Bronchial epithelial cell (primary cell): ENCODE measurements at regions not wholly inside any gene's neighbourhood (a gene's known extent, or its start where the extent isn't known, plus 50 kb on each side); places are given as distances from the start of the nearest gene placed in this dataset.
"Not testable (repeated sequence)": the region's sequence is repeated elsewhere in the genome, so short reads cannot be mapped to it uniquely, and the experiment has no call there.

Experiments used
- DNase-seq: peaks from one replicate; pipeline ENCODE4 v3.0.0-alpha.2; 2010; ENCODE audit warnings: low read depth
- FAIRE-seq: peaks from 2 replicates; lab custom pipeline; 2011; peaks lifted over from hg19 to GRCh38; lab: Jason Lieb, UNC
- H3K27me3 ChIP-seq: 2 replicates; pipeline ENCODE4 v1.5.1; 2011; ENCODE audit warnings: low read length; ENCODE audit not compliant: control insufficient read depth, insufficient read depth
- H3K36me3 ChIP-seq: 2 replicates; pipeline ENCODE4 v1.5.1; 2011; ENCODE audit warnings: low read length; ENCODE audit not compliant: control insufficient read depth, insufficient read depth
- H3K4me3 ChIP-seq: 2 replicates; pipeline ENCODE4 v1.5.1; 2011; ENCODE audit warnings: mild to moderate bottlenecking, low read depth, low read length, control low read depth
- TF ChIP-seq, protein P1 (sequence below): IDR thresholded peaks from 2 replicates; pipeline ENCODE4 v1.5.1; 2011; ENCODE audit warnings: mild to moderate bottlenecking, moderate library complexity, low read length, control low read depth, inconsistent platforms; ENCODE audit not compliant: insufficient read depth, severe bottlenecking

DNA sequence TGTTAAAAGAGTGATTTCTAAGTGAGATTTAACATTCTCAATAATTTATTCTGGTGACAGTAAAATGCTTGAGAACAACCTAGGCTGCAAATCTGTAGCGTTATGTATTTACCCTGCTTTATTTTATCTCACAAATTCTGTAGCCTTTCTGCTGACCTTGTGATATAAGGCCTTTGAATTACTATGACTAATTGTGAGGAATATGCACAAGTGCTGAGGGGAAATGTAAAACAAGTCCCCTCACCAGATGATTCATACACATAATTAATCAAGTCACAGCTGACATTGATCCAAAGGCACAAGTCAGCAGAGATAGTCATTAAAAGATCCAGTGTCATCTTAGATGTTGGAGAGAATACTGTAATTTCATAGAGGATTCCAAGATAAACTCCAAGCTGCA lies 992.7 kb upstream of the USP15 start:
- DNase-seq (peak; percentile 44), FAIRE-seq (no peak)
- H3K4me3 ChIP-seq: no peak overlapping the region
- H3K36me3 ChIP-seq: no peaks in the 10 kb centered on the region
- no peaks in the 10 kb centered on the region for H3K27me3 ChIP-seq
- TF ChIP-seq, protein P1, sequence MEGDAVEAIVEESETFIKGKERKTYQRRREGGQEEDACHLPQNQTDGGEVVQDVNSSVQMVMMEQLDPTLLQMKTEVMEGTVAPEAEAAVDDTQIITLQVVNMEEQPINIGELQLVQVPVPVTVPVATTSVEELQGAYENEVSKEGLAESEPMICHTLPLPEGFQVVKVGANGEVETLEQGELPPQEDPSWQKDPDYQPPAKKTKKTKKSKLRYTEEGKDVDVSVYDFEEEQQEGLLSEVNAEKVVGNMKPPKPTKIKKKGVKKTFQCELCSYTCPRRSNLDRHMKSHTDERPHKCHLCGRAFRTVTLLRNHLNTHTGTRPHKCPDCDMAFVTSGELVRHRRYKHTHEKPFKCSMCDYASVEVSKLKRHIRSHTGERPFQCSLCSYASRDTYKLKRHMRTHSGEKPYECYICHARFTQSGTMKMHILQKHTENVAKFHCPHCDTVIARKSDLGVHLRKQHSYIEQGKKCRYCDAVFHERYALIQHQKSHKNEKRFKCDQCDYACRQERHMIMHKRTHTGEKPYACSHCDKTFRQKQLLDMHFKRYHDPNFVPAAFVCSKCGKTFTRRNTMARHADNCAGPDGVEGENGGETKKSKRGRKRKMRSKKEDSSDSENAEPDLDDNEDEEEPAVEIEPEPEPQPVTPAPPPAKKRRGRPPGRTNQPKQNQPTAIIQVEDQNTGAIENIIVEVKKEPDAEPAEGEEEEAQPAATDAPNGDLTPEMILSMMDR: no peak

DNA sequence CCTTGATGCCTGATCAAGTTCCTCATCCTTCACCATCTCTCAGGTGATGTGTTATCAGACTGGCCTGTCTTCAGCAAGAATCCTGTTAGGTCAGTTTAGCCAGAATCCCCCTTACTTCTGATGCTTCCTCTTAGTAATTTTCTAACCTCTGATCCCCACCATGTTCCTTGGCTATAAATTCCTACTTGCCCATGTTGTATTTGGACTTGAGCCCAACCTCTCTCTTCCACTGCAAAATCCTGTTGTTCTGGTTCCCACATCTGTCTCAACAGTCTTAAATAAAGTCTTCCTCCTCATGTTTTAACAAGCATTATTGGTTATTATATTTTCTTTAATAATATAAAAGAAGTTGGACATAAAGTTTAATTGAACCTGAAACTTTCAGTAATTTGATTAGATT lies 987.8 kb upstream of the USP15 start:
- H3K4me3 ChIP-seq: no peak overlapping the region
- TF ChIP-seq, protein P1: no peak
- DNase-seq (peak; percentile 68), FAIRE-seq (no peak)
- no peaks in the 10 kb centered on the region for H3K36me3 ChIP-seq
- no peaks in the 10 kb centered on the region for H3K27me3 ChIP-seq

DNA sequence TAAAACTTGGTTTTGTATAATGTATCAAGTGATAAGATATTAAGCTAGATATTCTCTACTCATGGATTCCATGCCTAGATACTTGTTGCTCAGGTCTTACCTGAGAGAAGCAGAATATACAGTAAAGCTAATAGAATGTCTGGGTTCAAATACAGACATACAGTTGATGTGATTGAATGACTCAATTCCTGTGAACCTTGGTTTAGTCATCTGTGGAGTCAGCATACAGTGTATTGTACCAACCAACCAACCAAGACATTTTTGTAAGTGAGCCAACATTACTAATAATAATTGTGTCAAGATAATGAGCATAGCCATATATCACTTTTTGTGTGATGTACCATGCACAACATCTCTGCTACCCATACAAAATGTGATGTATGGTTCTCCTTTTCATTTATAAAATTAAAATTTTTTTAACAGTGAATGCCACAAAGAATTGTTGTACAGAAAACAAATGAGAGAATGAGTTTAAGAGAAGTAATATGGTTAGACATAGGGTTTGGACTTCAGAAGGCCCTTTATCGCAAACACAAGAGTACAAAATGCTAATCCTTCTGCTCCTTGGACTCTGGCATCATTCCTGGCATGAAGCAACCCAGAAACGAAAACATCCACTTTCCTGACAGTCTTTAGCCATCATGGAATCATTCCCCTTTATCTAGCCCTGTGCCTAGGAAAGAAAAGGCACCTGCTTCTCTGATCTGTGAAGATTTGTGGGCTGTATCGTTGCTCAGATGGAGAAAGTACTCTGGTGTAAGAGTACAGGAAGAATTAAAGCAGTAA lies 977.2 kb upstream of the USP15 start:
- Histone ChIP-seq H3K27me3 (no peaks in the 10 kb centered on the region), H3K4me3 (no peak overlapping the region), H3K36me3 (no peaks in the 10 kb centered on the region)
- no peak for FAIRE-seq
- DNase-seq: peak; percentile 99
- TF ChIP-seq, protein P1: no peak

DNA sequence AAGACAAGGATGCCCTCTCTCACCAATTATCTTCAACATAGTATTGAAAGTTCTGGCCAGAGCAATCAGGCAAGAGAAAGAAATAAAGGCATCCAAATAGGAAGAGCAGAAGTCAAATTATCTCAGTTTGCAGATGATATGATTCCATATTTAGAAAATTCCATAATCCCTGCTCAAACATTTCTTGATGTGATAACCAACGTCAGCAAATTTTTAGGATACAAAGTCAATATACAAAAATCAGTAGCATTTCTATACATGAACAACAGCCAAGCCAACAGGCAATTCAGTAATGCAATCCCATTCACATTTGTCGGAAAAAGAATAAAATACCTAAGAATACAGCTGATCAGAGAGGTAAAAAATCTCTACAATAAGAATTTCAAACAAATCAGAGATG lies 969.7 kb upstream of the USP15 start:
- FAIRE-seq: no peak
- no peak for DNase-seq
- no peaks in the 10 kb centered on the region for H3K27me3 ChIP-seq
- TF ChIP-seq, protein P1: no peak
- no peaks in the 10 kb centered on the region for H3K36me3 ChIP-seq
- no peak overlapping the region for H3K4me3 ChIP-seq

DNA sequence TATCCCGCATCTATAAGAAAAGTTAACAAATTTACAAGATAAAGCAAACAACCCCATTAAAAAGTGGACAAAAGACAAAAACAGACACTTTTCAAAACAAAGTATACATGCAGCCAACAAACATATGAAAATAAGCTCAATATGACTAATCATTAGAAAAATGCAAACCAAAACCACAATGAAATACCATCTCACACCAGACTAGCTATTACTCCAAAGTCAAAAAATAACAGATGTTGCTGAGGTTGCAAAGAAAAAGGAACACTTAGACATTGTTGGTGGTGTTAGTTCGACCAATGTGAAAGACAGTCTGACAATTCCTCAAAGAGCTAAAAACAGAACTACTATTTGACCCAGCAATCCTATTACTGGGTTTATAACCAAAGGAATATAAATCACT lies 968.6 kb upstream of the USP15 start:
- TF ChIP-seq, protein P1: no peak
- FAIRE-seq: no peak
- no peaks in the 10 kb centered on the region for H3K36me3 ChIP-seq
- peak; percentile 45 for DNase-seq
- no peaks in the 10 kb centered on the region for H3K27me3 ChIP-seq
- no peak overlapping the region for H3K4me3 ChIP-seq

DNA sequence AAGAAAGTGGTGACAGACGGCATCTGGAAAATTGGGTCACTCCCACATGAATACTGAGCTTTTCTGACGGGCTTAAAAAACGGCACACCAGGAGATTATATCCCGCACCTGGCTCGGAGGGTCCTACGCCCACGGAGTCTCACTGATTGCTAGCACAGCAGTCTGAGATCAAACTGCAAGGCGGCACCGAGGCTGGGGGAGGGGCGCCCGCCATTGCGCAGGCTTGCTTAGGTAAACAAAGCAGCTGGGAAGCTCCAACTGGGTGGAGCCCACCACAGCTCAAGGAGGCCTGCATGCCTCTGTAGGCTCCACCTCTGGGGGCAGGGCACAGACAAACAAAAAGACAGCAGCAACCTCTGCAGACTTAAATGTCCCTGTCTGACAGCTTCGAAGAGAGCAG lies 966.2 kb upstream of the USP15 start:
- not testable (repeated sequence) for H3K27me3 ChIP-seq, DNase-seq, H3K36me3 ChIP-seq, H3K4me3 ChIP-seq, FAIRE-seq
